ENCODE measurements at regions not wholly inside any gene's neighbourhood (a gene's known extent, or its start where the extent isn't known, plus 50 kb on each side); places are given as distances from the start of the nearest gene placed in this dataset.
"Not testable (repeated sequence)": the region's sequence is repeated elsewhere in the genome, so short reads cannot be mapped to it uniquely, and the experiment has no call there.

DNA sequence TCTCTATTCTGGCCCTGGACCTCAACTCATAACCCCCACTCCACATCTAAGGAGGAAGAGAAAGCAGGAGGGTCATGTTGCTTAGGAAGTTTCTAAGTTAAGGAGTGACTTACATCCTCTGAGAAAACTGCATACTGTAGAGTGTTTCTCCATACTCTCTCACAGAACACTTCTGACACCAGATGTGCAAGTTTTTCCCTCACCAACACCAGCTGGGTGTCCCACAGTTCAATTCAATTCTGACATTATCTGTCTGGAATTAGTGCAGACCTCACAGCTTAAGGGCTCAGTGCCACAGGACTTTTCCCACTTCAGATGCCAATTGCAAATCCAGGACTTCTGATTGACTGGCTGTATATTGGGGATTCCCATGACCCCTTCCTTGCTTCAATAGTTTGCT is 89.0 kb upstream of the SFRP2 start:
- no peak overlapping the region for H3K4me3 Mint-ChIP-seq
- no peak overlapping the region for H3K27ac Mint-ChIP-seq
- no peaks in the 10 kb centered on the region for H3K4me1 Mint-ChIP-seq (ENCODE audit: low read depth)
- peaks cover 17% of the 10 kb centered on the region for H3K9me3 Mint-ChIP-seq
- H3K27me3 Mint-ChIP-seq, result peaks cover 15% of the 10 kb centered on the region
- peaks cover 6% of the 10 kb centered on the region for H3K36me3 Mint-ChIP-seq (ENCODE audit: low read depth)

- Mint-ChIP-seq H3K9me3 (peaks cover 3% of the 10 kb centered on the region), H3K36me3 (ENCODE audit: low read depth) (no peaks in the 10 kb centered on the region), H3K4me1 (ENCODE audit: low read depth) (no peaks in the 10 kb centered on the region), H3K4me3 (no peak overlapping the region), H3K27me3 (peaks cover 37% of the 10 kb centered on the region), H3K27ac (no peak overlapping the region)
These were observed 84.9 kb upstream of the SFRP2 start for GRCh38 chr4:153873741-153874140.

GRCh38 chr4:153866766-153867165 is 77.9 kb upstream of the SFRP2 start:
- H3K4me3 Mint-ChIP-seq; H3K4me1 Mint-ChIP-seq (ENCODE audit: low read depth); H3K27ac Mint-ChIP-seq: not testable (repeated sequence)
- Mint-ChIP-seq H3K27me3 (peaks cover 57% of the 10 kb centered on the region), H3K36me3 (ENCODE audit: low read depth) (peaks cover 15% of the 10 kb centered on the region), H3K9me3 (peaks cover 59% of the 10 kb centered on the region)

DNA sequence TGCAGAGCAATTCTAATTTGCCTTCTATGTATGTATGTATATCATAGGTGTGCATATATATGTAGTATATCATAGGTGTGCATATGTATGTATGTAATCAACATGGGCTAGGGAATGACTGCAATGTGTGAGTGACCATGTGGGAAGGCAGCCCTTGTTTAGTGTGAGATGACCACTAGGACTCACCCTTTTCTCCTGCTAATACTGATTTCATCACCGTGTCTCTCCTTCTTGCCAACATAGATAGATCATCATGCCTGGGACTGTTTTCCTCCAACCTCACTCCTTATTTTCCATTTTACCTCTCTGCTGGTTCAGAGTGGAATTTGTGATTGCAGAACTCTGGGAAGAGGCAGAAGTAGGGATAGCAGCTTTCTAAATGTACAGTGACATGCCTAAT is 63.6 kb upstream of the SFRP2 start:
- no peak overlapping the region for H3K27ac Mint-ChIP-seq
- H3K36me3 Mint-ChIP-seq (ENCODE audit: low read depth), result no peaks in the 10 kb centered on the region
- H3K4me1 Mint-ChIP-seq (ENCODE audit: low read depth), result no peaks in the 10 kb centered on the region
- H3K9me3 Mint-ChIP-seq, result peaks cover 17% of the 10 kb centered on the region
- no peak overlapping the region for H3K4me3 Mint-ChIP-seq
- H3K27me3 Mint-ChIP-seq, result peaks cover 52% of the 10 kb centered on the region

- Mint-ChIP-seq H3K4me1 (ENCODE audit: low read depth) (no peaks in the 10 kb centered on the region), H3K27me3 (peaks cover 42% of the 10 kb centered on the region), H3K36me3 (ENCODE audit: low read depth) (no peaks in the 10 kb centered on the region), H3K27ac (no peak overlapping the region), H3K9me3 (peaks cover 7% of the 10 kb centered on the region), H3K4me3 (no peak overlapping the region)
These were observed 61.8 kb upstream of the SFRP2 start for GRCh38 chr4:153850533-153851280.

GRCh38 chr4:153844144-153844543 is 55.3 kb upstream of the SFRP2 start:
- H3K27ac Mint-ChIP-seq, result no peak overlapping the region
- H3K4me1 Mint-ChIP-seq (ENCODE audit: low read depth), result no peaks in the 10 kb centered on the region
- H3K27me3 Mint-ChIP-seq, result peaks cover 15% of the 10 kb centered on the region
- H3K9me3 Mint-ChIP-seq, result no peaks in the 10 kb centered on the region
- no peak overlapping the region for H3K4me3 Mint-ChIP-seq
- no peaks in the 10 kb centered on the region for H3K36me3 Mint-ChIP-seq (ENCODE audit: low read depth)

All from stimulated activated naive CD8-positive, alpha-beta T cell treated with anti-CD3 and anti-CD28 coated beads, Interleukin-15, Interleukin-2, amounts not matched to agents 100 ng/mL and 50 ng/mL, for 24 hours (primary cell).